Uterus (tissue), 2 donors: ENCODE measurements at regions not wholly inside any gene's neighbourhood (a gene's known extent, or its start where the extent isn't known, plus 50 kb on each side); places are given as distances from the start of the nearest gene placed in this dataset.

Source experiments
- CTCF ChIP-seq, 4 experiments: fragments of 200-600 bp in 2 of 4; fragments of 450-650 bp in 2 of 4; sonication (generic) in 2 of 4; IDR thresholded peaks; one replicate each; pipeline ENCODE4 v1.5.1; 2016 to 2019; ENCODE audit warnings: antibody characterized with exemption in 4 of 4, mild to moderate bottlenecking in 2 of 4, moderate library complexity in 1 of 4
- POLR2A ChIP-seq, 2 donors: fragments of 450-650 bp; IDR thresholded peaks; one replicate each; pipeline ENCODE4 v1.6.1; 2016; ENCODE audit warnings: antibody characterized with exemption in 2 of 2, mild to moderate bottlenecking in 1 of 2, moderate library complexity in 1 of 2

DNA sequence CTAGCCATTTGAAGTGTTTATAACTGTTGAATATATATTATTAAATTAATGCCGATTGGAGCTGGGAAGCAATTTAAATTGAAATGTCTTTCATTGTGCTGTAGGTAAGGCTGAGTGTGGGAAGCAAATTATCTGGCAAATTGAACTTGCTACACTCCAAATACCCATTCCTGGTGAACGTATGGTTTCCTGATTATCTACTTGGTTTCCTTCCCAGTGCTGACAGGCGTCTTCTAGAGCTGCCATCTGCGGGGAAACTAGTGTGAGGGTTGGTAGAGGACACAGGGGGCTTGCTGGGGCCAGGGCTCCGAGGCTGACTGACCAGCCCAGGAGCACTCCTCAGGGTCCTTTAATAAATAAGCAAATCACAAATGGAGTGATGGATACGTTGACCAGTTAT, 581.4 kb upstream of the LMCD1 start:
- TF ChIP-seq CTCF (IDR thresholded peaks at IDR 0.05) (no peak), POLR2A (IDR thresholded peaks at IDR 0.05) (no peak)
